ENCODE measurements at regions not wholly inside any gene's neighbourhood (a gene's known extent, or its start where the extent isn't known, plus 50 kb on each side); places are given as distances from the start of the nearest gene placed in this dataset.

GRCh38 chr11:87463486-87464102 is 425.9 kb downstream of the TMEM135 start:
- Histone ChIP-seq H3K4me1 (ENCODE audit: control insufficient read depth in 1 of 2, insufficient read depth in 1 of 2, low read depth in 1 of 2, low read length in 1 of 2) (no peaks in the 10 kb centered on the region), H3K9me3 (no peaks in the 10 kb centered on the region), H3K27me3 (no peaks in the 10 kb centered on the region), H3K4me3 (ENCODE audit: low read depth in 1 of 2, low read length in 1 of 2) (no peak overlapping the region), H3K27ac (no peak overlapping the region), H3K36me3 (no peaks in the 10 kb centered on the region)
- TF ChIP-seq, protein P1, sequence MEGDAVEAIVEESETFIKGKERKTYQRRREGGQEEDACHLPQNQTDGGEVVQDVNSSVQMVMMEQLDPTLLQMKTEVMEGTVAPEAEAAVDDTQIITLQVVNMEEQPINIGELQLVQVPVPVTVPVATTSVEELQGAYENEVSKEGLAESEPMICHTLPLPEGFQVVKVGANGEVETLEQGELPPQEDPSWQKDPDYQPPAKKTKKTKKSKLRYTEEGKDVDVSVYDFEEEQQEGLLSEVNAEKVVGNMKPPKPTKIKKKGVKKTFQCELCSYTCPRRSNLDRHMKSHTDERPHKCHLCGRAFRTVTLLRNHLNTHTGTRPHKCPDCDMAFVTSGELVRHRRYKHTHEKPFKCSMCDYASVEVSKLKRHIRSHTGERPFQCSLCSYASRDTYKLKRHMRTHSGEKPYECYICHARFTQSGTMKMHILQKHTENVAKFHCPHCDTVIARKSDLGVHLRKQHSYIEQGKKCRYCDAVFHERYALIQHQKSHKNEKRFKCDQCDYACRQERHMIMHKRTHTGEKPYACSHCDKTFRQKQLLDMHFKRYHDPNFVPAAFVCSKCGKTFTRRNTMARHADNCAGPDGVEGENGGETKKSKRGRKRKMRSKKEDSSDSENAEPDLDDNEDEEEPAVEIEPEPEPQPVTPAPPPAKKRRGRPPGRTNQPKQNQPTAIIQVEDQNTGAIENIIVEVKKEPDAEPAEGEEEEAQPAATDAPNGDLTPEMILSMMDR (IDR thresholded peaks at IDR 0.05) = no peak

- no peak overlapping the region for H3K27ac ChIP-seq
- TF ChIP-seq, protein P1 (IDR thresholded peaks at IDR 0.05) = no peak
- no peaks in the 10 kb centered on the region for H3K36me3 ChIP-seq
- no peaks in the 10 kb centered on the region for H3K9me3 ChIP-seq
- no peaks in the 10 kb centered on the region for H3K27me3 ChIP-seq
- no peak overlapping the region for H3K4me3 ChIP-seq (ENCODE audit: low read depth in 1 of 2, low read length in 1 of 2)
- H3K4me1 ChIP-seq (ENCODE audit: control insufficient read depth in 1 of 2, insufficient read depth in 1 of 2, low read depth in 1 of 2, low read length in 1 of 2) = no peaks in the 10 kb centered on the region
These were observed 424.4 kb downstream of the TMEM135 start for GRCh38 chr11:87462171-87462570.

GRCh38 chr11:87460842-87461637 is 423.3 kb downstream of the TMEM135 start:
- H3K4me1 ChIP-seq (ENCODE audit: control insufficient read depth in 1 of 2, insufficient read depth in 1 of 2, low read depth in 1 of 2, low read length in 1 of 2) = no peaks in the 10 kb centered on the region
- H3K4me3 ChIP-seq (ENCODE audit: low read depth in 1 of 2, low read length in 1 of 2) = no peak overlapping the region
- no peaks in the 10 kb centered on the region for H3K36me3 ChIP-seq
- H3K9me3 ChIP-seq = no peaks in the 10 kb centered on the region
- H3K27me3 ChIP-seq = no peaks in the 10 kb centered on the region
- H3K27ac ChIP-seq = no peak overlapping the region
- TF ChIP-seq, protein P1 (IDR thresholded peaks at IDR 0.05) = no peak

DNA sequence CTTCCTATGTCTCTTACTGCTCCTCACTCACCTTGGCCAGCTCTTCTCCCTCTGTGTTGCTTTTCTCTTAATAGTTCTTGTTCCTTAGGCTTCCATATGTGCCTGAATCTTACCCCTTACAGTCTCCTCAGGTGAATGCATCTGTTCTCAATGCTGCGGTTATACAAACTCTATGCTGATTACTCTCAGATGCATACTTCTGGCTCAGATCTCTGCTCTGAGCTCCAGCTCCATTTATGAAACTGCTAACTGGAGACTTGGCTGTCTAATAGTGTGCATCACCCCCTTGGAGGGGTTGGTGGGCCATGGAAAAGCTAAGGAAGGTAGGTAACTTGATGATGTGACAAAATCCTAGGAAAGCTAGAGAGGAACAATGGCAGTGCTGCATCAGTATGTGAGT is 422.5 kb downstream of the TMEM135 start:
- no peaks in the 10 kb centered on the region for H3K9me3 ChIP-seq
- no peak overlapping the region for H3K27ac ChIP-seq
- H3K4me3 ChIP-seq (ENCODE audit: low read depth in 1 of 2, low read length in 1 of 2) = no peak overlapping the region
- H3K27me3 ChIP-seq = no peaks in the 10 kb centered on the region
- no peaks in the 10 kb centered on the region for H3K4me1 ChIP-seq (ENCODE audit: control insufficient read depth in 1 of 2, insufficient read depth in 1 of 2, low read depth in 1 of 2, low read length in 1 of 2)
- TF ChIP-seq, protein P1 (IDR thresholded peaks at IDR 0.05) = no peak
- no peaks in the 10 kb centered on the region for H3K36me3 ChIP-seq

- Histone ChIP-seq H3K27ac (no peak overlapping the region), H3K4me1 (ENCODE audit: control insufficient read depth in 1 of 2, insufficient read depth in 1 of 2, low read depth in 1 of 2, low read length in 1 of 2) (no peaks in the 10 kb centered on the region), H3K9me3 (no peaks in the 10 kb centered on the region), H3K36me3 (no peaks in the 10 kb centered on the region), H3K4me3 (ENCODE audit: low read depth in 1 of 2, low read length in 1 of 2) (no peak overlapping the region), H3K27me3 (no peaks in the 10 kb centered on the region)
- TF ChIP-seq, protein P1 (IDR thresholded peaks at IDR 0.05) = no peak
These were observed 421.6 kb downstream of the TMEM135 start for GRCh38 chr11:87459351-87459750.

All from neutrophil (primary cell).